ENCODE measurements at regions not wholly inside any gene's neighbourhood (a gene's known extent, or its start where the extent isn't known, plus 50 kb on each side); places are given as distances from the start of the nearest gene placed in this dataset.

- H3K4me1 ChIP-seq (ENCODE audit: control insufficient read depth in 1 of 2, low read depth in 2 of 2) = no peaks in the 10 kb centered on the region
- DNase-seq (ENCODE audit: low spot score) = no peak
- no peaks in the 10 kb centered on the region for H3K27me3 ChIP-seq (replicated peaks; ENCODE audit: insufficient read depth)
- ATAC-seq (ENCODE audit: insufficient number of reproducible peaks, low FRiP score, low read depth) = no peak
- no peaks in the 10 kb centered on the region for H3K36me3 ChIP-seq
- TF ChIP-seq CTCF (IDR thresholded peaks at IDR 0.05) = no peak
- H3K27ac ChIP-seq = no peak overlapping the region
- no peak overlapping the region for H3K4me3 ChIP-seq
- no peaks in the 10 kb centered on the region for H3K9me3 ChIP-seq
Observed at GRCh38 chr7:10216462-10216861, 757.2 kb upstream of the PHF14 start.

DNA sequence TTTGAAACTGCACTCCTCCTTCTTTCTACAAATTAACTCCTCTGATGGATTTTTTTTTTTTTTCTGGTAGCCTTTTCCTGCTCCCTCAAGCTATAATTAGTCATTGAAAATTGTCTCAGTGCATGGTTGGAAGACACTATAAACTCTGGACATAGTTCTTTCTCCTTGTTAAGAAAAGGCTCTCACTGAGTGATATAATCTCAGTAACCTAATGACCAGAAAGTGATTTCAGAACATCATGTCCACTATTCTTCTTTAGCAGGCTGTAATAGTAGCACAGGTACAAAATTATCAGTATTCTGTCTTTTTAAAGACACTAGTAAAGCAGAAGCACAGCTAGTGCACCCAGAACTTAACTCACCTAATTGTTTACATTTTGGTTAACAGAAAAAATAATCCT is 752.6 kb upstream of the PHF14 start:
- Histone ChIP-seq H3K27ac (no peak overlapping the region), H3K27me3 (replicated peaks; ENCODE audit: insufficient read depth) (no peaks in the 10 kb centered on the region), H3K4me1 (ENCODE audit: control insufficient read depth in 1 of 2, low read depth in 2 of 2) (no peaks in the 10 kb centered on the region), H3K4me3 (no peak overlapping the region), H3K9me3 (no peaks in the 10 kb centered on the region), H3K36me3 (no peaks in the 10 kb centered on the region)
- DNase-seq (ENCODE audit: low spot score) = no peak
- no peak for ATAC-seq (ENCODE audit: insufficient number of reproducible peaks, low FRiP score, low read depth)
- TF ChIP-seq CTCF (IDR thresholded peaks at IDR 0.05) = no peak

- H3K4me1 ChIP-seq (ENCODE audit: control insufficient read depth in 1 of 2, low read depth in 2 of 2) = no peaks in the 10 kb centered on the region
- TF ChIP-seq CTCF (IDR thresholded peaks at IDR 0.05) = no peak
- no peak overlapping the region for H3K4me3 ChIP-seq
- DNase-seq (ENCODE audit: low spot score) (no peak), ATAC-seq (ENCODE audit: insufficient number of reproducible peaks, low FRiP score, low read depth) (no peak)
- H3K27me3 ChIP-seq (replicated peaks; ENCODE audit: insufficient read depth) = no peaks in the 10 kb centered on the region
- no peaks in the 10 kb centered on the region for H3K36me3 ChIP-seq
- H3K27ac ChIP-seq = no peak overlapping the region
- no peaks in the 10 kb centered on the region for H3K9me3 ChIP-seq
Observed at GRCh38 chr7:10222976-10223375, 750.7 kb upstream of the PHF14 start.

GRCh38 chr7:10225275-10225674 is 748.4 kb upstream of the PHF14 start:
- Histone ChIP-seq H3K4me1 (ENCODE audit: control insufficient read depth in 1 of 2, low read depth in 2 of 2) (no peaks in the 10 kb centered on the region), H3K27ac (no peak overlapping the region), H3K36me3 (no peaks in the 10 kb centered on the region), H3K4me3 (no peak overlapping the region), H3K27me3 (replicated peaks; ENCODE audit: insufficient read depth) (no peaks in the 10 kb centered on the region), H3K9me3 (no peaks in the 10 kb centered on the region)
- DNase-seq (ENCODE audit: low spot score) (no peak), ATAC-seq (ENCODE audit: insufficient number of reproducible peaks, low FRiP score, low read depth) (no peak)
- TF ChIP-seq CTCF (IDR thresholded peaks at IDR 0.05) = no peak

GRCh38 chr7:10237306-10237705 is 736.4 kb upstream of the PHF14 start:
- no peak for ATAC-seq (ENCODE audit: insufficient number of reproducible peaks, low FRiP score, low read depth)
- no peak for TF ChIP-seq CTCF (IDR thresholded peaks at IDR 0.05)

More at GRCh38 chr7:10237306-10237705, 736.4 kb upstream of the PHF14 start:
- H3K4me3 ChIP-seq = no peak overlapping the region
- H3K9me3 ChIP-seq = no peaks in the 10 kb centered on the region
- DNase-seq (ENCODE audit: low spot score) = no peak
- H3K4me1 ChIP-seq (ENCODE audit: control insufficient read depth in 1 of 2, low read depth in 2 of 2) = peaks cover 0 to 5% of the 10 kb centered on the region in 2 donors
- no peaks in the 10 kb centered on the region for H3K36me3 ChIP-seq
- H3K27ac ChIP-seq = no peak overlapping the region
- H3K27me3 ChIP-seq (replicated peaks; ENCODE audit: insufficient read depth) = no peaks in the 10 kb centered on the region

Data from thoracic aorta (tissue), 2 donors.